ENCODE measurements at regions not wholly inside any gene's neighbourhood (a gene's known extent, or its start where the extent isn't known, plus 50 kb on each side); places are given as distances from the start of the nearest gene placed in this dataset.

- no peak for DNase-seq (ENCODE audit: low read depth)
Measured at GRCh38 chr3:59698091-59698490, 648.3 kb upstream of the CFAP20DC start.

GRCh38 chr3:59696783-59697182, 647.0 kb upstream of the CFAP20DC start:
- DNase-seq (ENCODE audit: low read depth) = no peak

- DNase-seq (ENCODE audit: low read depth) = no peak
Measured at GRCh38 chr3:59695860-59696259, 646.0 kb upstream of the CFAP20DC start.

GRCh38 chr3:59692117-59692516, 642.3 kb upstream of the CFAP20DC start:
- no peak for DNase-seq (ENCODE audit: low read depth)

DNA sequence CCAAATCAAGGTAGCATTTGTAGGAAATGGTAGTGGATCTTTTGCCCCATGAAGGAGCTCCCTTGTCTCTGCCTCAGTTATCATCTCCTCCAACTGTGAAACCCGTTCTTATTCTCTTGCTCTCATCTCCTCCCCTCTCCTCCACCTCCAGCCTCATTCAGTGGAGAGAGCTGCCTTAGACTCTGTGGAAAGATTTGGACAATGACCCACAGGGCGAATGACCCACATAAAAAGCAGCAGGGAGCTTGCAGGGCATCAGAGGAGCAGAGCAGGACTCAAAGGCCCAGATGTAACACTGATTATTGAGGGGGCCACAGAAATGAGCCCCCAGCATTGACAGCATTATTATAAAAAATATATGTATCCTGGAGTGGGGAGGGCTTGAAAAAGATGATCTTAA, 641.1 kb upstream of the CFAP20DC start:
- no peak for DNase-seq (ENCODE audit: low read depth)

- DNase-seq (ENCODE audit: low read depth) = no peak
Measured at GRCh38 chr3:59688636-59689035, 638.8 kb upstream of the CFAP20DC start.

DNA sequence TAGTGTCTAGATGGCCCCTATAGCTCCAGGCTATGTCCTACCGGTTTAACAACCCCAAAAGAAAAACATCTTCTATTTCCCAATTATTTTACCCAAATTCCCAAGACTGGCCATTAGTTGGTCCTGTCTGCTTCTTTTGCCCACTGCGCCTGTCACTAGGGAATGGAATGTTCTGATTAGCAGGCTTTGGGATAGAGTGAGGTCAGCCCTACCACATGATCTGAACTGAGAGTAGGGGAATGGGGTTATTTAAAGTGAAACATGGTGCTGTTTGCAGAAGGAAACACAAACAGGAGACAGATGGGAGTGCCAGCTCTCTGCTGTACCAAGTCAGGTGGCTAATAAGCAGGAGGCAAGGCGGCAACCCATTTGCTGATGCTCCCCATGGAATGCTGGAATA, 635.6 kb upstream of the CFAP20DC start:
- DNase-seq (ENCODE audit: low read depth) = no peak

GRCh38 chr3:59684766-59685165, 634.9 kb upstream of the CFAP20DC start:
- DNase-seq (ENCODE audit: low read depth) = no peak

DNA sequence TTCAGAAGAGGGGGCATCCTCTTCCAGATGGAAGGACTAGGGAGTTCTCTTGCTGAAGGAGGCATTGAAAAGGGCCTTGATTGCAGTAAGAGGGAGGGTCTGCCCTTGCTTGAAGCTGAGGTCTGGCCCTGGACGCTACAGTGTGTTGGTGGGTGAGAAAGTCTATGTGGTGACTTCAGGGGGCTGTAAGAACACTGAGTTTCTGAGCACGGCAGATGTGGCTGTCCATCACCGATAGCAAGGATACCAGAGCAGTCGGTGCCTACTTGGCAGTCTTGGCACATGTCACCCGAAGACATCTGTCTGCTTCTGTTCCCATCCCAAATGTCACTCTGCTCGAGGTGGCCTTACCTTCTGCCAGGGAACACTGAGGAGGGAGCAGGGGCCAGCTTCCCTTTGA, 631.1 kb upstream of the CFAP20DC start:
- DNase-seq (ENCODE audit: low read depth) = no peak

DNA sequence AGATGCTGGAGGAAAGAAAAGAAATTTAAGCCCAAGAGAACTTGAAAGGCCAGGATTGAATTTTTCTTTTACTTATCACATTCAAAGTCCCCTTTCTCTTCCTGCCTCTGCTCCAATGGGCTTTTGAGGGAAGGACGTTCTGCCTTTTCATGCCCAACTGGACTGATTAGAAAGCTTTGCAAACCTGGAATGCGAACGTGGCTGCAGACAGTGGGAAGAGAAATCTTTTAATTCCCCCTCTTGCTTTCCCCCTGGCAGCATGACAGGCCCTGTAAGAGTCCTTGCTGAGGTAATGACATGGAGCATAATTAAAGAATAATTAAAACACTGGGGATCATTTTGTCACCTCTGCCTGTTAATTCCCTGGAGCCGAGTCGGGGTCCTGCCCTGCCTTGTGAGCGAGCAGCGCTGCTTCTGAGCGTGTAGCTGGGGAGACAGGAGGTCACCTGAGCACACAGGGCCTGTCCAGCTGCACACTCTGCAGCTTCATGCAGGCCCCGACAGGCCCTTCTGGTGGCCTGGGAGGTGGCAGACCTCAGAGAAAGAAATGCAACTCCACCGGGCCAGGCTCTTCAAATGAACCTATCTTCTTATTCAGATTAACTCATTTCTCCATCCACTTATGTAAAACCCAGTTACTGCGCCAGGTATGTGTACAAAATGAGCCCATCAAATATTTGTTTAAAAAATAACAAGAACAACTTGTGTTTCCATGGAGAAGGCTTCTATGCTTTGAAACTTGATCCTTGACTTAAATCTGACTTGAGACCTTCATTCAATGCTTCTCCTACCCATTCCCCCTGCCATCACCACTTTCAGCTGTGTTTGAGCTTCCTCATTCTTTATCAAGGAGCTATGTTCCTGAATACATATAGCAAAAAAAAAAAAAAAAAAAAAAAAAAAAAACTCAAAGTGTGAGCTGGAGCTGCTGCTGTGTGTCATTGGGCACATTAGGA, 628.2 kb upstream of the CFAP20DC start:
- no peak for DNase-seq (ENCODE audit: low read depth)

DNA sequence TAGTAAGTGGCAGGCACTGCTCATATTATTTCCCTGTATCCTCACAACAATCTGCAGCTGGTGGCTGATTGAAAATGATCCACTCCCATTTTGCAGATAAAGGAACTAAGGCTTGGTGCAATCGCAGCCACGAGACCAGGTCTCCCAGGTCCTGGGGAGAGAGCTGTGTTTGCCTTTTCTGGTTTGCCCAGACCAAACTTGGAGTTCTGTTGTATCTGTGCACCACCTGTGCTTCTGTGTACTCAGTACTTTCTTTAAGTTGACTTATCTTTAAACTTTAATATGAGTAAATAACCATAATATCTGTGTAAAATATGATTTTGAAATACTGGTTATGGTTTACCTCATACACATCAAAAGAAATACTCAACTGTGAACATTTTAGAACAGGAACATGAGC, 625.7 kb upstream of the CFAP20DC start:
- no peak for DNase-seq (ENCODE audit: low read depth)

DNA sequence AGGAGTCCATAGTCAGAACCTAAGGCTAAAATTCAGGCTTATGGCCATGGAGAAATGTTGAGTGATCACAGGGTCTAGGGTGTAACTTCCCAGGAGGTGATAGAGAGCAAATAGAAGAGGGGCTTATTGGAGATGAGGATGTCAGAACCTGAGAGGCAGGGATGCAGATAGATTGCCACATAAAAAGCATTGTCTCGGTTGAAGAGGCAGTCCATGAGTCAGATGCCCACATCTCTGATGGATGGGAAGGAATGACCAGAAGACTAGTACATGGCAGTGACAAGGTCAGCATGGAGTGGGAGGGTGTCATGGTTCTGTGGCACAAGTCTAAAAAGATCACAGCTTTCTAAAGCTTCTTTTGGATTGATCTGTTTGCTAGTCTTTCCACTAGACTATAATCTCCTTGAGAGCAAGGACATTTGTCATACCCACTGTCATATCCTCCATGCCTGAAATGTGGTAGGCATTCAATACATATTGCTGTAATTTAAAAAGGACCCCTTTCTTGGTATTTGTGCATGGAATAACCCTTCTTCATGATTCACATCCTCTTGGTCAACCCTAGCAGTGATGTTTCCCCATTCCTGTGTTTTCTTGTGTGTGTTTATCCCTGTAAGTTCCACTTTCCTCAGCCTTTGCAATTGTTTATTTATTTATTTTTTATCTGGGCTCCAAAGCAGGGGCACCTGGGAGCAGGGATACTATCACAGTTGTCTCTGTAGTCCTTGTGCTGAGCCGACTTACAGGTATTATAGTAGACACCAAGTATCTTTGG, 613.4 kb upstream of the CFAP20DC start:
- no peak for DNase-seq (ENCODE audit: low read depth)

- no peak for DNase-seq (ENCODE audit: low read depth)
Measured at GRCh38 chr3:59660852-59661625, 611.2 kb upstream of the CFAP20DC start.

DNA sequence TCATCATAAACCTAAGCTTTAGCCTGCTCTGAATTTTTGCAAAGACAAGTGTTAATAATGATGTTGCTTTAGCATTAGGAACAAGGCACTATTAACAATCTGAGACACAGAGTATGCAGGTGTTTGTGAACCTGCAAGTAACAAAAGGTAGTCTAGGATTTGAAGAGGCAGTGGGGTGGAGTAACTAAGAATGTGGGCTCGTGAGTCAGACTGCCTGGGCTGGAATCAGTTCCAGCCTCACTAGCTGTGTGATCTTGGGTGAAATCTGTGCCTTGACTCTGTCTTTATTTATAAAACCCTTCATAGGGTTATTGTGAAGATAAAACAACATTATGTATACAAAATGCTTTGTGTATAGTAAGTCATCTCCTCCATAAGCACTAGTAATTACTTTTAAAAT, 610.6 kb upstream of the CFAP20DC start:
- no peak for DNase-seq (ENCODE audit: low read depth)

GRCh38 chr3:59659755-59660154, 609.9 kb upstream of the CFAP20DC start:
- no peak for DNase-seq (ENCODE audit: low read depth)

DNA sequence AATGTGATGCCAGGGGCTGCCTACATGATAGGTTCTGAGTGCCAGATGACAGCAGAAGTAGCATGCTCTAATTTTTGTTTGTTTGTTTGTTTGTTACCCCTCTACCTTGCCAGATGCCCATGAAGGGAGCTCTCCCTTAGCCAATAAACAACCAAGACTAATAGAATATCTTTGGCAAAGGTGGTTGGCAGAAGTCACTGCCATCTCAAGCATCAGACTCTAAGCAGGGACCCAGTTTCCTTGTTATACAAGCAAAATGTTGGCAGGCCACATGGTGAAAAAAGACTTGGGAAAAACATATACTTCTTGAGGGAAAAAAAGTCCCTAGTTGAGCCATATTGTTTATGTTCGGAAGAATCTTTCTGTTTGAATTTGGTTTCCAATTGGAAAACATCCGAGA, 609.0 kb upstream of the CFAP20DC start:
- DNase-seq (ENCODE audit: low read depth) = no peak

- DNase-seq (ENCODE audit: low read depth) = no peak
Measured at GRCh38 chr3:59658274-59658673, 608.4 kb upstream of the CFAP20DC start.

- DNase-seq (ENCODE audit: low read depth) = no peak
Measured at GRCh38 chr3:59655418-59656015, 605.7 kb upstream of the CFAP20DC start.

- DNase-seq (ENCODE audit: low read depth) = no peak
Measured at GRCh38 chr3:59654480-59655417, 604.9 kb upstream of the CFAP20DC start.

DNA sequence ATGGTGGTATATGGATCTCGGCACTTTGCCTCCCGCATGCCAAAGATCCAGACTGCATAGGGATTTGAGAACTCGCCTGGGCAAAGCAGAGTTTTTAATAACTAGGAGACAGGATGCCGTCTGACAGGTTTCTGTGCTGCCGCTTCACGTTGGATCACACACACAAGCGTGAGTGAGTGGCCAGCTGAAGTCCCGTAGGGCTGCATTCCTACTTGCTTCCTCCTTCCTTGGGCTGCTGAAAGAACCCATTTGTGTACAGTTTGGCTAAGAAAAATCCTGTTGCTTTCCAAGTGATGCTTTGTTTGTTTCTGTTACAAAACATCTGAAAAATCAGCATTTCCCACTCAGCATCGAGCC, 604.3 kb upstream of the CFAP20DC start:
- DNase-seq (ENCODE audit: low read depth) = no peak
